Breast epithelium (tissue), 3 donors: ENCODE measurements at regions not wholly inside any gene's neighbourhood (a gene's known extent, or its start where the extent isn't known, plus 50 kb on each side); places are given as distances from the start of the nearest gene placed in this dataset.

Source experiments
- CTCF ChIP-seq, 3 donors: fragments of 450-650 bp; IDR thresholded peaks; one replicate each; pipeline ENCODE4 v1.5.1; 2016 to 2017; ENCODE audit warnings: antibody characterized with exemption in 3 of 3, mild to moderate bottlenecking in 3 of 3, moderate library complexity in 3 of 3
- POLR2AphosphoS5 ChIP-seq, 3 donors: sonication (generic); formaldehyde crosslinking; IDR thresholded peaks; one replicate each; pipeline ENCODE4 v1.6.1; 2017; ENCODE audit warnings: antibody characterized with exemption in 3 of 3

GRCh38 chr12:25746131-25746530 is 193.0 kb upstream of the LMNTD1 start:
- TF ChIP-seq CTCF (IDR thresholded peaks at IDR 0.05), result no peak
- no peak for TF ChIP-seq POLR2AphosphoS5 (IDR thresholded peaks at IDR 0.05)
